Stimulated activated naive CD8-positive, alpha-beta T cell treated with anti-CD3 and anti-CD28 coated beads, Interleukin-15, Interleukin-2, amounts not matched to agents 100 ng/mL and 50 ng/mL, for 24 hours (primary cell): ENCODE measurements at regions not wholly inside any gene's neighbourhood (a gene's known extent, or its start where the extent isn't known, plus 50 kb on each side); places are given as distances from the start of the nearest gene placed in this dataset.
A peak's percentile ranks its signal among the peaks of the same experiment; 100 is the strongest.

ENCODE experiments used
- H3K27ac Mint-ChIP-seq: one replicate; pipeline ENCODE4 v1.8.0; 2021; ENCODE audit warnings: mild to moderate bottlenecking, mixed read lengths
- H3K27me3 Mint-ChIP-seq: one replicate; pipeline ENCODE4 v1.8.0; 2021; ENCODE audit warnings: mixed read lengths
- H3K36me3 Mint-ChIP-seq: one replicate; pipeline ENCODE4 v1.8.0; 2021; ENCODE audit warnings: low read depth, mixed read lengths
- H3K4me1 Mint-ChIP-seq: one replicate; pipeline ENCODE4 v1.8.0; 2021; ENCODE audit warnings: low read depth, mixed read lengths
- H3K4me3 Mint-ChIP-seq: one replicate; pipeline ENCODE4 v1.8.0; 2021; ENCODE audit warnings: mild to moderate bottlenecking, mixed read lengths
- H3K9me3 Mint-ChIP-seq: one replicate; pipeline ENCODE4 v1.8.0; 2021; ENCODE audit warnings: mixed read lengths

GRCh38 chr10:78739444-78740053 is 329.2 kb upstream of the ZMIZ1 start:
- no peaks in the 10 kb centered on the region for H3K9me3 Mint-ChIP-seq
- H3K4me3 Mint-ChIP-seq: no peak overlapping the region
- no peak overlapping the region for H3K27ac Mint-ChIP-seq
- no peaks in the 10 kb centered on the region for H3K36me3 Mint-ChIP-seq
- peaks cover 9% of the 10 kb centered on the region for H3K27me3 Mint-ChIP-seq
- peaks cover 25% of the 10 kb centered on the region for H3K4me1 Mint-ChIP-seq

- H3K27ac Mint-ChIP-seq: no peak overlapping the region
- no peaks in the 10 kb centered on the region for H3K36me3 Mint-ChIP-seq
- H3K9me3 Mint-ChIP-seq: no peaks in the 10 kb centered on the region
- H3K4me1 Mint-ChIP-seq: peaks cover 25% of the 10 kb centered on the region
- H3K4me3 Mint-ChIP-seq: no peak overlapping the region
- H3K27me3 Mint-ChIP-seq: peaks cover 3% of the 10 kb centered on the region
These were observed 327.5 kb upstream of the ZMIZ1 start for GRCh38 chr10:78740976-78741915.

GRCh38 chr10:78742406-78742729 is 326.4 kb upstream of the ZMIZ1 start:
- H3K27me3 Mint-ChIP-seq: peaks cover 3% of the 10 kb centered on the region
- H3K36me3 Mint-ChIP-seq: no peaks in the 10 kb centered on the region
- H3K9me3 Mint-ChIP-seq: no peaks in the 10 kb centered on the region
- H3K4me1 Mint-ChIP-seq: peaks cover 25% of the 10 kb centered on the region
- H3K27ac Mint-ChIP-seq: no peak overlapping the region
- no peak overlapping the region for H3K4me3 Mint-ChIP-seq

- H3K27me3 Mint-ChIP-seq: peaks cover 3% of the 10 kb centered on the region
These were observed 325.8 kb upstream of the ZMIZ1 start for GRCh38 chr10:78742730-78743615.

GRCh38 chr10:78744056-78744455 is 324.7 kb upstream of the ZMIZ1 start:
- Mint-ChIP-seq H3K9me3 (no peaks in the 10 kb centered on the region), H3K4me1 (peaks cover 31% of the 10 kb centered on the region), H3K27me3 (peaks cover 3% of the 10 kb centered on the region), H3K27ac (no peak overlapping the region), H3K4me3 (no peak overlapping the region), H3K36me3 (no peaks in the 10 kb centered on the region)

More at GRCh38 chr10:78742730-78743615, 325.8 kb upstream of the ZMIZ1 start:
- Mint-ChIP-seq H3K9me3 (no peaks in the 10 kb centered on the region), H3K36me3 (no peaks in the 10 kb centered on the region), H3K27ac (no peak overlapping the region), H3K4me3 (no peak overlapping the region), H3K4me1 (peaks cover 25% of the 10 kb centered on the region)

- no peak overlapping the region for H3K27ac Mint-ChIP-seq
- peaks cover 3% of the 10 kb centered on the region for H3K27me3 Mint-ChIP-seq
- H3K4me1 Mint-ChIP-seq: peaks cover 35% of the 10 kb centered on the region
- no peaks in the 10 kb centered on the region for H3K36me3 Mint-ChIP-seq
- H3K4me3 Mint-ChIP-seq: no peak overlapping the region
- H3K9me3 Mint-ChIP-seq: no peaks in the 10 kb centered on the region
These were observed 324.2 kb upstream of the ZMIZ1 start for GRCh38 chr10:78744491-78745090.

- no peak overlapping the region for H3K27ac Mint-ChIP-seq
- no peaks in the 10 kb centered on the region for H3K9me3 Mint-ChIP-seq
These were observed 323.3 kb upstream of the ZMIZ1 start for GRCh38 chr10:78745441-78745840.

GRCh38 chr10:78746155-78746763 is 322.5 kb upstream of the ZMIZ1 start:
- H3K27me3 Mint-ChIP-seq: no peaks in the 10 kb centered on the region
- peak overlapping the region; percentile 49 for H3K27ac Mint-ChIP-seq

More at GRCh38 chr10:78745441-78745840, 323.3 kb upstream of the ZMIZ1 start:
- no peaks in the 10 kb centered on the region for H3K36me3 Mint-ChIP-seq
- H3K27me3 Mint-ChIP-seq: peaks cover under 1% of the 10 kb centered on the region
- no peak overlapping the region for H3K4me3 Mint-ChIP-seq
- peaks cover 41% of the 10 kb centered on the region for H3K4me1 Mint-ChIP-seq

GRCh38 chr10:78747401-78748234 is 321.1 kb upstream of the ZMIZ1 start:
- Mint-ChIP-seq H3K27me3 (peaks cover 8% of the 10 kb centered on the region), H3K27ac (no peak overlapping the region), H3K36me3 (no peaks in the 10 kb centered on the region), H3K4me1 (peaks cover 30% of the 10 kb centered on the region), H3K9me3 (no peaks in the 10 kb centered on the region), H3K4me3 (no peak overlapping the region)

More at GRCh38 chr10:78746155-78746763, 322.5 kb upstream of the ZMIZ1 start:
- no peak overlapping the region for H3K4me3 Mint-ChIP-seq
- no peaks in the 10 kb centered on the region for H3K9me3 Mint-ChIP-seq
- peaks cover 41% of the 10 kb centered on the region for H3K4me1 Mint-ChIP-seq
- H3K36me3 Mint-ChIP-seq: no peaks in the 10 kb centered on the region

- no peaks in the 10 kb centered on the region for H3K36me3 Mint-ChIP-seq
- peaks cover 12% of the 10 kb centered on the region for H3K27me3 Mint-ChIP-seq
- no peak overlapping the region for H3K27ac Mint-ChIP-seq
- H3K9me3 Mint-ChIP-seq: no peaks in the 10 kb centered on the region
- no peak overlapping the region for H3K4me3 Mint-ChIP-seq
- H3K4me1 Mint-ChIP-seq: peaks cover 24% of the 10 kb centered on the region
These were observed 320.6 kb upstream of the ZMIZ1 start for GRCh38 chr10:78748235-78748533.

GRCh38 chr10:78749200-78749599 is 319.6 kb upstream of the ZMIZ1 start:
- no peak overlapping the region for H3K27ac Mint-ChIP-seq

GRCh38 chr10:78749898-78750297 is 318.9 kb upstream of the ZMIZ1 start:
- no peak overlapping the region for H3K4me3 Mint-ChIP-seq
- peaks cover 17% of the 10 kb centered on the region for H3K4me1 Mint-ChIP-seq
- H3K36me3 Mint-ChIP-seq: no peaks in the 10 kb centered on the region
- H3K27ac Mint-ChIP-seq: peak overlapping the region; percentile 24
- no peaks in the 10 kb centered on the region for H3K9me3 Mint-ChIP-seq
- H3K27me3 Mint-ChIP-seq: peaks cover 24% of the 10 kb centered on the region

More at GRCh38 chr10:78749200-78749599, 319.6 kb upstream of the ZMIZ1 start:
- Mint-ChIP-seq H3K36me3 (no peaks in the 10 kb centered on the region), H3K4me1 (peaks cover 17% of the 10 kb centered on the region), H3K9me3 (no peaks in the 10 kb centered on the region), H3K4me3 (no peak overlapping the region), H3K27me3 (peaks cover 22% of the 10 kb centered on the region)

- Mint-ChIP-seq H3K36me3 (no peaks in the 10 kb centered on the region), H3K27ac (no peak overlapping the region), H3K9me3 (no peaks in the 10 kb centered on the region), H3K4me3 (no peak overlapping the region), H3K4me1 (peaks cover 17% of the 10 kb centered on the region), H3K27me3 (peaks cover 24% of the 10 kb centered on the region)
These were observed 318.3 kb upstream of the ZMIZ1 start for GRCh38 chr10:78750418-78750817.
